HepG2 (cell line): ENCODE measurements at regions not wholly inside any gene's neighbourhood (a gene's known extent, or its start where the extent isn't known, plus 50 kb on each side); places are given as distances from the start of the nearest gene placed in this dataset.

ENCODE experiments used
- ATAC-seq: fragments of 200-7000 bp; cut with Tn5 transposase; 3 replicates; pipeline ENCODE4 v1.9.1; 2020; ENCODE audit warnings: mild to moderate bottlenecking, moderate library complexity
- BruUV-seq: library from RNA; stranded (reverse); fragments of 400-500 nt; replicated peaks from 2 replicates; lab custom pipeline; 2021; lab: Mats Ljungman, UMichigan
- CTCF ChIA-PET: fragments of 300-600 bp; formaldehyde crosslinking; extraction: SDS; loops from one replicate; lab custom pipeline; 2021; ENCODE audit warnings: low total read pairs, inconsistent platforms, low intra/inter-chr PET ratio; lab: Yijun Ruan, JAX
- POLR2A ChIA-PET: fragments of 350-600 bp; sonication (Branson Sonifier 250); formaldehyde crosslinking; loops from one replicate; lab custom pipeline; 2020; ENCODE audit warnings: antibody characterized with exemption, inconsistent platforms; lab: Yijun Ruan, JAX
- DNase-seq: peaks from one replicate; pipeline ENCODE4 v3.0.0-alpha.2; 2015; ENCODE audit warnings: low spot score
- FAIRE-seq: peaks from 3 replicates; lab custom pipeline; 2011; peaks lifted over from hg19 to GRCh38; lab: Jason Lieb, UNC
- H2AFZ ChIP-seq: one replicate; pipeline ENCODE4 v1.6.1; 2011; ENCODE audit warnings: low read length, inconsistent platforms
- H3K27ac ChIP-seq: fragments of 300-600 bp; 3 replicates; pipeline ENCODE4 v1.8.0; 2011; ENCODE audit warnings: mixed run types, mild to moderate bottlenecking, mixed read lengths, low read length, inconsistent platforms; ENCODE audit not compliant: insufficient read depth; ENCODE audit errors: extremely low read length
- H3K27me3 ChIP-seq, 2 experiments: fragments of 200-600 bp in 1 of 2; 2 replicates in 1 of 2; 3 replicates in 1 of 2; pipeline versions ENCODE4 v1.6.0 to v1.8.0; 2011; ENCODE audit warnings: low read length in 2 of 2, mild to moderate bottlenecking in 2 of 2, moderate library complexity in 2 of 2, inconsistent platforms in 1 of 2; ENCODE audit not compliant: insufficient read depth in 2 of 2, control insufficient read depth in 1 of 2
- H3K36me3 ChIP-seq, 2 experiments: fragments of 200-600 bp in 1 of 2; replicated peaks in 1 of 2; 2 replicates in 1 of 2; 3 replicates in 1 of 2; pipeline versions ENCODE4 v1.5.1 to v1.8.0; 2011; ENCODE audit warnings: low read length in 2 of 2, inconsistent platforms in 1 of 2; ENCODE audit not compliant: insufficient read depth in 2 of 2, control insufficient read depth in 1 of 2
- H3K4me1 ChIP-seq: 2 replicates; pipeline ENCODE4 v1.5.1; 2012; ENCODE audit warnings: low read length, inconsistent platforms; ENCODE audit not compliant: insufficient read depth
- H3K4me2 ChIP-seq: 2 replicates; pipeline ENCODE4 v1.6.0; 2011; ENCODE audit warnings: low read depth, low read length, inconsistent platforms
- H3K4me3 ChIP-seq, 3 experiments: fragments of 200-600 bp in 1 of 3; sonication (generic), shearing (Covaris generic) in 1 of 3; replicated peaks in 1 of 3; 2 replicates each; pipeline ENCODE4 v1.5.1; 2011 to 2016; ENCODE audit warnings: low read length in 3 of 3, inconsistent platforms in 2 of 3, low read depth in 2 of 3, mild to moderate bottlenecking in 2 of 3, control low read depth in 1 of 3, mixed read lengths in 1 of 3; ENCODE audit not compliant: insufficient read depth in 1 of 3
- H3K79me2 ChIP-seq: one replicate; pipeline ENCODE4 v1.6.1; 2011; ENCODE audit warnings: low read length, inconsistent platforms; ENCODE audit not compliant: insufficient read depth
- H3K9ac ChIP-seq: 2 replicates; pipeline ENCODE4 v1.6.0; 2011; ENCODE audit warnings: mild to moderate bottlenecking, low read depth, low read length, inconsistent platforms; ENCODE audit not compliant: insufficient read depth
- H3K9me3 ChIP-seq: 2 replicates; pipeline ENCODE4 v1.5.1; 2012; ENCODE audit warnings: mild to moderate bottlenecking, low read length
- H4K20me1 ChIP-seq: 2 replicates; pipeline ENCODE4 v1.6.0; 2011; ENCODE audit warnings: inconsistent platforms, mild to moderate bottlenecking, low read length, moderate library complexity; ENCODE audit not compliant: insufficient read depth
- ARID2 ChIP-seq: sonication (generic); formaldehyde crosslinking; IDR thresholded peaks from 2 replicates; pipeline ENCODE4 v1.8.1; 2022; ENCODE audit warnings: mild to moderate bottlenecking, missing genetic modification reagents, borderline replicate concordance
- HOXD1 ChIP-seq: sonication (generic); formaldehyde crosslinking; IDR thresholded peaks from 2 replicates; pipeline ENCODE4 v1.5.0; 2020; ENCODE audit warnings: missing genetic modification reagents
- NFIB ChIP-seq: sonication (generic); formaldehyde crosslinking; IDR thresholded peaks from 2 replicates; pipeline ENCODE4 v1.9.0; 2021; ENCODE audit warnings: missing genetic modification reagents, mild to moderate bottlenecking, borderline replicate concordance
- PITX1 ChIP-seq: sonication (generic); formaldehyde crosslinking; IDR thresholded peaks from 2 replicates; pipeline ENCODE4 v1.5.1; 2020; ENCODE audit warnings: mild to moderate bottlenecking, missing genetic modification reagents
- SRSF4 ChIP-seq: fragments of 200-400 bp; formaldehyde crosslinking; IDR thresholded peaks from one replicate; pipeline ENCODE4 v1.6.1; 2018; ENCODE audit warnings: mild to moderate bottlenecking, low read depth, low read length, moderate library complexity; ENCODE audit not compliant: poor library complexity, severe bottlenecking
- UBTF ChIP-seq: sonication (generic); formaldehyde crosslinking; IDR thresholded peaks from 2 replicates; pipeline ENCODE4 v1.4.0; 2020; ENCODE audit warnings: mild to moderate bottlenecking, missing genetic modification reagents
- ZNF143 ChIP-seq: sonication (generic); formaldehyde crosslinking; IDR thresholded peaks from 2 replicates; pipeline ENCODE4 v1.4.0; 2020; ENCODE audit warnings: missing genetic modification reagents
- ZNF230 ChIP-seq: sonication (generic); formaldehyde crosslinking; IDR thresholded peaks from 2 replicates; pipeline ENCODE4 v1.4.0; 2020; ENCODE audit warnings: mild to moderate bottlenecking, missing genetic modification reagents
- ZNF280B ChIP-seq: sonication (generic); formaldehyde crosslinking; IDR thresholded peaks from 2 replicates; pipeline ENCODE4 v1.5.0; 2020; ENCODE audit warnings: missing genetic modification reagents, mild to moderate bottlenecking, borderline replicate concordance
- ZNF781 ChIP-seq: sonication (generic); formaldehyde crosslinking; IDR thresholded peaks from 2 replicates; pipeline ENCODE4 v1.5.1; 2020; ENCODE audit warnings: borderline replicate concordance, mild to moderate bottlenecking, missing genetic modification reagents; ENCODE audit errors: not compliant biosample characterization
- WGBS: methylation state at CpG from one replicate; pipeline ENCODE4 v1.1.6; 2017; ENCODE audit warnings: low lambda C conversion rate; 5-methylcytosine and 5-hydroxymethylcytosine counted together
- in situ Hi-C: cut with HindIII; loops from 2 replicates; pipeline ENCODE4 v1.10.0; 2017; ENCODE audit warnings: low pct_unique_long_range_greater_than_20kb; ENCODE audit not compliant: extremely low pct_ligation_motif_present
- intact Hi-C: fragments of 100-400 bp; cut with micrococcal nuclease; formaldehyde crosslinking; loops from one replicate; pipeline ENCODE4 v1.10.0; 2022; ENCODE audit not compliant: unreplicated experiment

GRCh38 chr11:111086058-111086457 is 159.5 kb upstream of the POU2AF2 start (continued):
- TF ChIP-seq HOXD1 (CRISPR knock-in tag) (no peak), PITX1 (peak; percentile 45; the same call in 1 of the 2 replicates), ZNF143 (CRISPR knock-in tag) (no peak), ZNF781 (CRISPR knock-in tag) (no peak), ARID2 (no peak)

- Histone ChIP-seq H3K79me2 (no peaks in the 10 kb centered on the region), H3K4me2 (no peak overlapping the region), H3K4me1 (peaks cover 7% of the 10 kb centered on the region), H3K27ac (no peak overlapping the region), H4K20me1 (no peaks in the 10 kb centered on the region), H3K9me3 (no peaks in the 10 kb centered on the region), H2AFZ (no peak overlapping the region), H3K36me3 (no peaks in the 10 kb centered on the region), H3K27me3 (no peaks in the 10 kb centered on the region; a peak in 1 of 5 replicates), H3K4me3 (no peak overlapping the region), H3K9ac (no peak overlapping the region)
- ATAC-seq: no peak
- 13% methylated on average over 5 of the region's 5 CpGs for WGBS
- BruUV-seq: no TSS peak
- in situ Hi-C loops (no loop called here), intact Hi-C loops (no loop called here)
- no peak for FAIRE-seq
- TF ChIP-seq ZNF230 (CRISPR knock-in tag): no peak
- no peak for TF ChIP-seq NFIB (CRISPR knock-in tag)
- no peak for TF ChIP-seq UBTF
- TF ChIP-seq ZNF280B: no peak
- no peak for TF ChIP-seq SRSF4
- CTCF ChIA-PET: no interaction called here
- DNase-seq: no peak
- POLR2A ChIA-PET: no interaction called here
These were observed 162.9 kb upstream of the POU2AF2 start for GRCh38 chr11:111082664-111083063.
